ENCODE measurements at regions not wholly inside any gene's neighbourhood (a gene's known extent, or its start where the extent isn't known, plus 50 kb on each side); places are given as distances from the start of the nearest gene placed in this dataset.
A peak's percentile ranks its signal among the peaks of the same experiment; 100 is the strongest.

GRCh38 chr4:135316266-135316779, 1114.7 kb upstream of the PABPC4L start:
- no peak for DNase-seq

- DNase-seq = no peak
Observed at GRCh38 chr4:135290136-135290535, 1088.5 kb upstream of the PABPC4L start.

- no peak for DNase-seq
Observed at GRCh38 chr4:135283934-135284333, 1082.3 kb upstream of the PABPC4L start.

GRCh38 chr4:135282676-135283075, 1081.1 kb upstream of the PABPC4L start:
- DNase-seq = no peak

- no peak for DNase-seq
Observed at GRCh38 chr4:135281230-135281629, 1079.6 kb upstream of the PABPC4L start.

- no peak for DNase-seq
Observed at GRCh38 chr4:135277980-135278315, 1076.4 kb upstream of the PABPC4L start.

GRCh38 chr4:135277068-135277979, 1075.7 kb upstream of the PABPC4L start:
- DNase-seq = no peak

- no peak for DNase-seq
Observed at GRCh38 chr4:135274416-135274815, 1072.8 kb upstream of the PABPC4L start.

GRCh38 chr4:135269125-135269890, 1067.7 kb upstream of the PABPC4L start:
- no peak for DNase-seq

- no peak for DNase-seq
Observed at GRCh38 chr4:135268369-135268768, 1066.8 kb upstream of the PABPC4L start.

- no peak for DNase-seq
Observed at GRCh38 chr4:135267148-135267865, 1065.7 kb upstream of the PABPC4L start.

GRCh38 chr4:135256111-135256510, 1054.5 kb upstream of the PABPC4L start:
- DNase-seq = no peak

- DNase-seq = no peak
Observed at GRCh38 chr4:135250040-135250439, 1048.5 kb upstream of the PABPC4L start.

GRCh38 chr4:135249024-135249423, 1047.4 kb upstream of the PABPC4L start:
- DNase-seq = peak; percentile 9

- DNase-seq = no peak
Observed at GRCh38 chr4:135244696-135245095, 1043.1 kb upstream of the PABPC4L start.

GRCh38 chr4:135244056-135244455, 1042.5 kb upstream of the PABPC4L start:
- no peak for DNase-seq

- no peak for DNase-seq
Observed at GRCh38 chr4:135240796-135241195, 1039.2 kb upstream of the PABPC4L start.

- no peak for DNase-seq
Observed at GRCh38 chr4:135239964-135240363, 1038.4 kb upstream of the PABPC4L start.

- DNase-seq = no peak
Observed at GRCh38 chr4:135238940-135239339, 1037.4 kb upstream of the PABPC4L start.

GRCh38 chr4:135236048-135236447, 1034.5 kb upstream of the PABPC4L start:
- DNase-seq = no peak

GRCh38 chr4:135227842-135228241, 1026.3 kb upstream of the PABPC4L start:
- no peak for DNase-seq

GRCh38 chr4:135225551-135225950, 1024.0 kb upstream of the PABPC4L start:
- no peak for DNase-seq

GRCh38 chr4:135210341-135210740, 1008.8 kb upstream of the PABPC4L start:
- no peak for DNase-seq
